Testis (tissue), 2 donors: ENCODE measurements at regions not wholly inside any gene's neighbourhood (a gene's known extent, or its start where the extent isn't known, plus 50 kb on each side); places are given as distances from the start of the nearest gene placed in this dataset.
"Not testable (repeated sequence)": the region's sequence is repeated elsewhere in the genome, so short reads cannot be mapped to it uniquely, and the experiment has no call there.

ENCODE experiments used
- POLR2A ChIP-seq: fragments of 450-650 bp; IDR thresholded peaks from one replicate; pipeline ENCODE4 v1.6.1; 2017; ENCODE audit warnings: antibody characterized with exemption, mild to moderate bottlenecking, moderate library complexity
- TF ChIP-seq, protein P1 (sequence below), 3 experiments: fragments of 450-650 bp in 2 of 3; fragments of 200-600 bp in 1 of 3; sonication (generic) in 1 of 3; IDR thresholded peaks; one replicate each; pipeline ENCODE4 v1.5.1; 2016 to 2019; ENCODE audit warnings: antibody characterized with exemption in 3 of 3, mild to moderate bottlenecking in 2 of 3, moderate library complexity in 1 of 3

DNA sequence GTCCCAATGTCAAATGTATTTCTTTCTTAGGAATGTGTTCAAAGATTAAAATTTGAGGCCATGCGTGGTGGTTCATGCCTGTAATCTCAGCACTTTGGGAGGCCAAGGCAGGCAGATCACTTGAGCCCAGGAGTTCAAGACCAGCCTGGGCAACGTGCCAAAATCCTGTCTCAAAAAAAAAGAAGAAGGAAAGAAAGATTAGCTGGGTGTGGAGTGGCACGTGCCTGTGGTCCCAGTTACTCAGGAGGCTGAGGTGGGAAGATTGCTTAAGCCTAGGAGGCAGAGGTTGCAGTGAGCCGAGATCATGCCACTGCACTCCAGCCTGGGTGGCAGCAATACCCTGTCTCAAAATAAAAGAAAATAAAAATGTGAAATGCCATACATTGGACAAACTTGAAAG lies 117.5 kb upstream of the SPATA31C2 start:
- TF ChIP-seq, protein P1, sequence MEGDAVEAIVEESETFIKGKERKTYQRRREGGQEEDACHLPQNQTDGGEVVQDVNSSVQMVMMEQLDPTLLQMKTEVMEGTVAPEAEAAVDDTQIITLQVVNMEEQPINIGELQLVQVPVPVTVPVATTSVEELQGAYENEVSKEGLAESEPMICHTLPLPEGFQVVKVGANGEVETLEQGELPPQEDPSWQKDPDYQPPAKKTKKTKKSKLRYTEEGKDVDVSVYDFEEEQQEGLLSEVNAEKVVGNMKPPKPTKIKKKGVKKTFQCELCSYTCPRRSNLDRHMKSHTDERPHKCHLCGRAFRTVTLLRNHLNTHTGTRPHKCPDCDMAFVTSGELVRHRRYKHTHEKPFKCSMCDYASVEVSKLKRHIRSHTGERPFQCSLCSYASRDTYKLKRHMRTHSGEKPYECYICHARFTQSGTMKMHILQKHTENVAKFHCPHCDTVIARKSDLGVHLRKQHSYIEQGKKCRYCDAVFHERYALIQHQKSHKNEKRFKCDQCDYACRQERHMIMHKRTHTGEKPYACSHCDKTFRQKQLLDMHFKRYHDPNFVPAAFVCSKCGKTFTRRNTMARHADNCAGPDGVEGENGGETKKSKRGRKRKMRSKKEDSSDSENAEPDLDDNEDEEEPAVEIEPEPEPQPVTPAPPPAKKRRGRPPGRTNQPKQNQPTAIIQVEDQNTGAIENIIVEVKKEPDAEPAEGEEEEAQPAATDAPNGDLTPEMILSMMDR (IDR thresholded peaks at IDR 0.05): not testable (repeated sequence)
- not testable (repeated sequence) for TF ChIP-seq POLR2A
